DND-41 (cell line): ENCODE measurements at regions not wholly inside any gene's neighbourhood (a gene's known extent, or its start where the extent isn't known, plus 50 kb on each side); places are given as distances from the start of the nearest gene placed in this dataset.

Experiments used
- CTCF ChIP-seq: IDR thresholded peaks from 2 replicates; pipeline ENCODE4 v1.5.1; 2012; ENCODE audit warnings: borderline replicate concordance, low read length, moderate library complexity, mild to moderate bottlenecking; ENCODE audit not compliant: poor library complexity, severe bottlenecking; ENCODE audit errors: extremely low read depth
- EZH2 ChIP-seq: IDR thresholded peaks from 3 replicates; pipeline ENCODE4 v1.6.1; 2012; ENCODE audit warnings: borderline replicate concordance, low read depth, mild to moderate bottlenecking, moderate library complexity, low read length, inconsistent platforms; ENCODE audit not compliant: severe bottlenecking

- TF ChIP-seq CTCF = no peak
- no peak for TF ChIP-seq EZH2
These were observed 160.3 kb upstream of the DYNLRB2 start for GRCh38 chr16:80380514-80380913.
